GM12892 (cell line): ENCODE measurements at regions not wholly inside any gene's neighbourhood (a gene's known extent, or its start where the extent isn't known, plus 50 kb on each side); places are given as distances from the start of the nearest gene placed in this dataset.

ENCODE experiments used
- DNase-seq: peaks from one replicate; pipeline ENCODE4 v3.0.0; 2011; ENCODE audit not compliant: insufficient read length
- FAIRE-seq: peaks from 2 replicates; lab custom pipeline; 2011; peaks lifted over from hg19 to GRCh38; lab: Jason Lieb, UNC
- POLR2A ChIP-seq: IDR thresholded peaks from 2 replicates; pipeline ENCODE4 v1.6.1; 2011; ENCODE audit warnings: low read depth, low read length, control low read depth
- POLR2AphosphoS5 ChIP-seq: IDR thresholded peaks from 2 replicates; pipeline ENCODE4 v1.6.1; 2011; ENCODE audit warnings: low read depth, low read length, control low read depth
- TAF1 ChIP-seq: IDR thresholded peaks from 2 replicates; pipeline ENCODE4 v1.6.1; 2011; ENCODE audit warnings: low read depth, mild to moderate bottlenecking, control low read depth, low read length, borderline replicate concordance

DNA sequence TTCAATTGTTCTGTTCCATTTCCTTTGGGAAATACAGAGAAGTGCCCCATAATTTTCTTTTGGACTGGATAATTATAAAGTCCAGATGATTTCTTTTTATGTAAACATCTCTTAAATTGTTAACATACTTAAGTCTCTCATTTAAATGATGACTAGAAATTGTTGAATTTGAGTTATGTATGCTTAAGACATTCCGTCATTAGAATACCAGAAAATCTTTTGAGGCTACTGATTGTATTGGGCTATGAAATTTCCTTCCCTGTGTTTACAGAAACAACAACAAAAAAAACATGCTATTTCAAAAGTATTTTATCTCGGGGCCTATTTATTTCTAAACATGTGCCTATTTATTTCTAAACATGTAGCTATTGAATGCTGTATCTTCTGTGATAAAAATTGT, 125.4 kb downstream of the SH3BGRL2 start:
- TF ChIP-seq POLR2A, result no peak
- TF ChIP-seq TAF1, result no peak
- TF ChIP-seq POLR2AphosphoS5, result no peak
- no peak for DNase-seq
- no peak for FAIRE-seq

DNA sequence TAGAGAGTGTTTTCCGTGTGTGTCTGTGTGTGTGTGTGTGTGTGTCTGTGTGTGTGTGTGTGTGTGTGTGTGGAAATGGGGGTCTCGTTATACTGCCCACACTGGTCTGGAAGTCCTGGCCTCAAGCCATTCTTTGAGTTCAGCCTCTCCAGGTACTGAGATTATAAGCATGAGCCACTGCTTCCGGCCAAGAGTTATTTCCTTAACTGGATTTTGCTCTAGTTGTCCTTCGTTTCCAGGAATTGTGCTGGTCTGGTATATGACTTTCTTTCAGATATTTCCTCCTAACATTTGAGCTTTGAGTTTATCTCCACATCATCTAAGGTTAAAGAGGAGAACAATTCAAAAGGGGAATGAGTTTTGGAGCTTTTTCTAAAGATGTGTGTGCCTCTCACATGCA, 124.8 kb downstream of the SH3BGRL2 start:
- no peak for DNase-seq
- no peak for FAIRE-seq
- TF ChIP-seq TAF1 (no peak), POLR2A (no peak), POLR2AphosphoS5 (no peak)
